NT2/D1 (cell line): ENCODE measurements at regions not wholly inside any gene's neighbourhood (a gene's known extent, or its start where the extent isn't known, plus 50 kb on each side); places are given as distances from the start of the nearest gene placed in this dataset.
"Not testable (repeated sequence)": the region's sequence is repeated elsewhere in the genome, so short reads cannot be mapped to it uniquely, and the experiment has no call there.

Experiments
- DNase-seq: peaks from one replicate; pipeline ENCODE4 v3.0.0-alpha.2; 2011; ENCODE audit warnings: low read depth, low spot score
- H3K27me3 ChIP-seq: 2 replicates; pipeline ENCODE4 v1.6.0; 2011; ENCODE audit warnings: mild to moderate bottlenecking; ENCODE audit not compliant: insufficient read length, insufficient read depth
- H3K36me3 ChIP-seq: 2 replicates; pipeline ENCODE4 v1.6.1; 2011; ENCODE audit warnings: mild to moderate bottlenecking, low read length, mixed read lengths; ENCODE audit not compliant: insufficient read depth, insufficient read length
- H3K4me1 ChIP-seq: 2 replicates; pipeline ENCODE4 v1.5.1; 2011; ENCODE audit not compliant: insufficient read depth, insufficient read length
- H3K4me3 ChIP-seq: 2 replicates; pipeline ENCODE4 v1.5.1; 2011; ENCODE audit warnings: low read depth; ENCODE audit not compliant: insufficient read length
- H3K9ac ChIP-seq: 2 replicates; pipeline ENCODE4 v1.6.0; 2011; ENCODE audit warnings: low read depth; ENCODE audit not compliant: insufficient read length
- H3K9me3 ChIP-seq: 2 replicates; pipeline ENCODE4 v1.5.1; 2011; ENCODE audit warnings: mild to moderate bottlenecking, low read length; ENCODE audit not compliant: insufficient read depth
- SUZ12 ChIP-seq: IDR thresholded peaks from 2 replicates; pipeline ENCODE4 v1.6.1; 2011; ENCODE audit not compliant: insufficient read length, insufficient read depth; ENCODE audit errors: extremely low read depth
- YY1 ChIP-seq: IDR thresholded peaks from 2 replicates; pipeline ENCODE4 v1.6.1; 2011; ENCODE audit not compliant: insufficient read length, insufficient read depth
- ZNF274 ChIP-seq: IDR thresholded peaks from 2 replicates; pipeline ENCODE4 v1.6.1; 2011; ENCODE audit warnings: mild to moderate bottlenecking, low read depth, low read length

DNA sequence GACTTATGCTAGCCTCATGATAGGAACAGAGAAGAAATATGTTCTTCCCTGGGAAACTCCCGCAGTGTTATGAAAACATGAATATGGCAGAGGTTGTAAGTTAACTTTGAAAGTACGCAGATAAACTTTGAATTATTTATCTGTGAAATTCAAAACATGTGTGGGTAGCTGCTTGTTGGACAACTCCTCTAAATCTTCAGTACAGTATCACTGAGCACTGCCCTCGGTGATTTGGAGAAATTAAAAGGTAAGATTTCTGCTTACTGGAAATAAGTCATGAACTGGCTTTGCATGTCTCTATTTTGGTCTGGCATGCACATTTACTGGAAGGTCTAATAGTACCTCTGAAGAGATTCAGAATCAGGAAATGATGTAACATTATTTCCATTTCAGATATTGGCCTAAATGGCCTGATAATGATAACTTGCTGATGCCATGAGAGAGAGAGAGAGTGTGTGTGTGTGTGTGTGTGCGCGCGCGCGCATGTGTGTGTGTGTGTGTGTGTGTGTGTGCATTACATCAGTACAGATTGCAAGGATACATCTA is 1441.9 kb upstream of the FLRT2 start:
- no peak overlapping the region for H3K4me3 ChIP-seq
- no peak overlapping the region for H3K9ac ChIP-seq
- H3K4me1 ChIP-seq = no peaks in the 10 kb centered on the region
- H3K36me3 ChIP-seq = no peaks in the 10 kb centered on the region
- TF ChIP-seq ZNF274 = no peak
- TF ChIP-seq SUZ12 = no peak
- no peak for TF ChIP-seq YY1
- H3K27me3 ChIP-seq = no peaks in the 10 kb centered on the region
- peaks cover 8% of the 10 kb centered on the region; the same call in 1 of the 2 replicates for H3K9me3 ChIP-seq
- DNase-seq = no peak

DNA sequence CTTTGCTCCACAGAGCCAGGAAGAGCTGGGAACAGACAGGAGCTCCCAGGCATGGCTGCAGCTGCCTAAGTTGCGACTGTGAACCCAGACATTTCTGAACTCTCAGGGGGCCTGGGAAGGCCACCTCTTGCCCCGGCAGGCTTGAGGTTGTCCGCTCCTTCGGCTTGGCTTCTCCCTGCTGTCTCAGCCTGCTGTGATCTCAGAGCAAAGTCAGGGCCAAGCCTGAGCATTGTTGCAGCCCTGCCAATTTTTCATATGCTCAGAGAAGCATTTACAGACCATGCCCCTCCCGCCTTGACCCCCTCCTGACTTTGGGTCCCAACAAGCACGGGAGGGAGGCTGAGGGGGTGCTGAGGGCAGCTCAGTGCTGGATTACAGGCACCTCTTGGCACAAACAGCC is 1439.1 kb upstream of the FLRT2 start:
- Histone ChIP-seq H3K36me3 (no peaks in the 10 kb centered on the region), H3K9me3 (no peaks in the 10 kb centered on the region), H3K9ac (no peak overlapping the region), H3K27me3 (no peaks in the 10 kb centered on the region), H3K4me1 (no peaks in the 10 kb centered on the region), H3K4me3 (no peak overlapping the region)
- no peak for TF ChIP-seq SUZ12
- TF ChIP-seq ZNF274 = no peak
- TF ChIP-seq YY1 = no peak
- DNase-seq = no peak

DNA sequence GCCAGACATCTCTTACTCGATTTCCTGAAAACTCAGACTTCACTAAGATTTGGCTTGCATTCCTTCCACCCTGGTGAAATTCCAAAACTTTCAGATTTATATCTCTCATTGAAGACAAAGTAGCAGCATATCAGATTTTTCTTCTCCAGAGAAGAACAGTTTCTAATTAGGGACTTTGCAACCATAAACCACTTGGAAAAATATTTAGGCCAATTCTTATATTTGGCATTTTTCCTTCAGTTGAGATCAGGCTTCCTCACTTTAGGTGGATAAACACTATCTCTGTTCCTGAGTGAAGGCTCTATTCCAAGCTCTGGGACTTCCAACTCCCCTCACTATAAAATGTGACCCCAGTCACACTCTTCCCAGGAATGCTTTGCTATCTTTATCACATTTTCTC is 1434.3 kb upstream of the FLRT2 start:
- no peak overlapping the region for H3K4me3 ChIP-seq
- DNase-seq = no peak
- H3K4me1 ChIP-seq = no peaks in the 10 kb centered on the region
- no peak overlapping the region for H3K9ac ChIP-seq
- H3K9me3 ChIP-seq = no peaks in the 10 kb centered on the region
- H3K27me3 ChIP-seq = no peaks in the 10 kb centered on the region
- no peaks in the 10 kb centered on the region for H3K36me3 ChIP-seq
- TF ChIP-seq ZNF274 (no peak), YY1 (no peak), SUZ12 (no peak)

DNA sequence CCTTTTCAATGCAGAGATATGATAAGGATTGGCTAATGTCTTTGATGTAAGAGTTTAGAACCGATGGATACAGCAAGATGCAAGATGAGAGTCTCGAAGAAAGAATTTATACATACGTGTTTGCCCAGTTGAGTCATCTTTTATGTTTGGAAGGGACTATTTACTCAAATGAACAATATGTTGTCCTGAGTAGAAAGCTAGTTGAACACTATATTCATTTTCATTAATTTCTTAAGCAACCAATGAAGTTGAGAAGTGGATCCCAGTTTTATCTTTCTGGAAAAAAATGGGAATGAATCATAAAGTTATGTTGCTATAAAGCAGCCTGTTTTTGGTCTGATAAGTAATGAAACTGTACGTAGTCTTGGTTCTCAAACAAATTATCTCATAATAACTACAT is 1431.7 kb upstream of the FLRT2 start:
- Histone ChIP-seq H3K4me3 (no peak overlapping the region), H3K4me1 (no peaks in the 10 kb centered on the region), H3K9ac (no peak overlapping the region), H3K9me3 (peaks cover 4% of the 10 kb centered on the region; the same call in 1 of the 2 replicates), H3K36me3 (no peaks in the 10 kb centered on the region), H3K27me3 (no peaks in the 10 kb centered on the region)
- DNase-seq = no peak
- TF ChIP-seq SUZ12 (no peak), ZNF274 (no peak), YY1 (no peak)

DNA sequence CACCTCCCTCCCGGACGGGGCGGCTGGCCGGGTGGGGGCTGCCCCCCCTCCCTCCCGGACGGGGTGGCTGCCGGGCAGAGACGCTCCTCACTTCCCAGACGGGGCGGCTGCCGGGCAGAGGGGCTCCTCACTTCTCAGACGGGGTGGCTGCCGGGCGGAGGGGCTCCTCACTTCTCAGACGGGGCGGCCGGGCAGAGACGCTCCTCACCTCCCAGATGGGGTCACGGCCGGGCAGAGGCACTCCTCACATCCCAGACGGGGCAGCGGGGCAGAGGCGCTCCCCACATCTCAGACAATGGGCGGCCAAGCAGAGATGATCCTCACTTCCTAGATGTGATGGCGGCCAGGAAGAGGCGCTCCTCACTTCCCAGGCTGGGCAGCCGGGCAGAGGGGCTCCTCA is 1430.4 kb upstream of the FLRT2 start:
- H3K27me3 ChIP-seq, H3K36me3 ChIP-seq, DNase-seq, H3K9me3 ChIP-seq, H3K9ac ChIP-seq, H3K4me3 ChIP-seq, H3K4me1 ChIP-seq: not testable (repeated sequence)

DNA sequence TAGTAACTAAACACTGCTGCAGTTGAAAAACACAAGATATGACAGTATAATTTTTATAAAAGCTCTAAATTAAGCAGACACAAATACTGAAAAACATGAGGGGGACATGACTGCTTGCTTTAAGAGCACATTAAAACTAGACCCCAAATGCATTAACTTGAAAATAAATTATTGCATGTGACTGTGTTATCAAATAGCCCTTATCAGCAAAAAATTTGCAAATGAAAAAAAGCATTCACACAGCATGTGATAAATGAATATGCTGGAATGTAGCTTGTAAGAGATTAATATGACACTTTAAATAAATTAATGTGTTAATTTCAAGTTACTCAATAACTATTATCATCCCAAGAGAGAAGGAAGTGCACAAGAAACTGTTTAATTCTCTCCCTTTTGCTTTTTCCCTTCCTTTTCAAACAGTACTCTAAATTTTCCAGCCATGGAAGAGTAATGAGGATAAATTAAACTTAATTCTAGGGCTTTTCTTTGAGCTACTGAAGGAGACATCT is 1422.1 kb upstream of the FLRT2 start:
- H3K9me3 ChIP-seq = peaks cover 3% of the 10 kb centered on the region; the same call in 1 of the 2 replicates
- H3K4me1 ChIP-seq = no peaks in the 10 kb centered on the region
- DNase-seq = no peak
- H3K4me3 ChIP-seq = no peak overlapping the region
- H3K27me3 ChIP-seq = no peaks in the 10 kb centered on the region
- H3K36me3 ChIP-seq = no peaks in the 10 kb centered on the region
- TF ChIP-seq YY1 (no peak), SUZ12 (no peak), ZNF274 (no peak)
- H3K9ac ChIP-seq = no peak overlapping the region

DNA sequence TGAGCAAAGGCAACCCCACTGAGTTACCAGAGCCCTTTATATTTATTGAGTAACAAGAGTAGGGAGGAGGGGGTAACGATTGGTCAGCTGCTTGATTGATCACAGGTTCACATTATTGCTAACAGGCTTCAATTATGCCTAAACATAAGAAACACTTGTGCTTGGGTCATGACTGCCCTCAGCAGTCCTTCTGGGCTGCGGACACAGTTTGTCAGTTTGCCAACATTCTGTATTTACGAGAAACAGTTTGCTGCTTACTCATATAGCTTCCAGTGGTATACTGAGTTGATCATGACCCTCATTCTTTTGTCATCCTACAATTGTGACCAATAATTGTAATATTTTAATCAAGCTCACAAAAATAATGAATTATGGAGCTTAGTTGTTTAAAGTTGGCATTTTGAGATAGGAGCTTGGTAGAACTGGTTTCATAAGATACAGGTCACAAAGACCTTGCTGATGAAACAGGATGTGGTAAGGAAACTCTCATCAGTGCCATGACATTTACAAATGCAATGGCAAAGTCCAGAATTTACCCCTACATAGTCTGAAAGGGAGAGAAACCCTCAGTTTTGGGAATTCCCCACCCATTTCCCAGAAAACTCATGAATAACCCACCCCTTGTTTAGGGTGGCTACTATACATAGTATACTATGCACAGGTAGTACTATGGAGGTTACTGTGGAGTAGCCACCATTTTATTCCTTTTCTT is 1421.0 kb upstream of the FLRT2 start:
- DNase-seq = no peak
- Histone ChIP-seq H3K27me3 (no peaks in the 10 kb centered on the region), H3K9me3 (no peaks in the 10 kb centered on the region), H3K4me3 (no peak overlapping the region), H3K9ac (no peak overlapping the region), H3K36me3 (no peaks in the 10 kb centered on the region), H3K4me1 (no peaks in the 10 kb centered on the region)
- TF ChIP-seq YY1 = no peak
- no peak for TF ChIP-seq ZNF274
- no peak for TF ChIP-seq SUZ12

DNA sequence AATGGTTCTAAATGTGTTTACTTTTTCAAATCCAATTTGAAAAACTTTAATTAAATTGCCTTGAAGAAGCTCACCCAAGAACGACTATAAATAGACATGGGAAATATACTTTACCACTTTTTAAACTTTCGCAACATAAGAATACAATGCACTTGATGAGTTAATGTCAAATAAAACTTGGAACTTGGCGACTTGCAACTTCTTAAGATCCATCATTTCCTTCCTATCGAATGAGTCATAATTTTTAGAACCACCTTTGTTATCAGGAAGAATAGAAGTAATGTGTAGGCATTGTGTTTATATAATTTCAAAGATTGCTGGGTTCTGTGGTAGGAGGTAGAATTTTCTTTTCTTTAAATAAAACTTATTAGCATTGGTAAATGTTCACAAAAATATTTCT is 1417.4 kb upstream of the FLRT2 start:
- Histone ChIP-seq H3K4me3 (no peak overlapping the region), H3K36me3 (no peaks in the 10 kb centered on the region), H3K9me3 (no peaks in the 10 kb centered on the region), H3K4me1 (no peaks in the 10 kb centered on the region), H3K27me3 (no peaks in the 10 kb centered on the region), H3K9ac (no peak overlapping the region)
- DNase-seq = no peak
- TF ChIP-seq ZNF274 (no peak), SUZ12 (no peak), YY1 (no peak)
